GM19372 (cell line): ENCODE measurements at regions not wholly inside any gene's neighbourhood (a gene's known extent, or its start where the extent isn't known, plus 50 kb on each side); places are given as distances from the start of the nearest gene placed in this dataset.

Experiments used
- ATAC-seq: cut with Tn5 transposase; IDR thresholded peaks from one replicate; pipeline ENCODE4 v1.9.1; 2021; ENCODE audit warnings: mild to moderate bottlenecking, low read depth, moderate library complexity; ENCODE audit not compliant: unreplicated experiment

DNA sequence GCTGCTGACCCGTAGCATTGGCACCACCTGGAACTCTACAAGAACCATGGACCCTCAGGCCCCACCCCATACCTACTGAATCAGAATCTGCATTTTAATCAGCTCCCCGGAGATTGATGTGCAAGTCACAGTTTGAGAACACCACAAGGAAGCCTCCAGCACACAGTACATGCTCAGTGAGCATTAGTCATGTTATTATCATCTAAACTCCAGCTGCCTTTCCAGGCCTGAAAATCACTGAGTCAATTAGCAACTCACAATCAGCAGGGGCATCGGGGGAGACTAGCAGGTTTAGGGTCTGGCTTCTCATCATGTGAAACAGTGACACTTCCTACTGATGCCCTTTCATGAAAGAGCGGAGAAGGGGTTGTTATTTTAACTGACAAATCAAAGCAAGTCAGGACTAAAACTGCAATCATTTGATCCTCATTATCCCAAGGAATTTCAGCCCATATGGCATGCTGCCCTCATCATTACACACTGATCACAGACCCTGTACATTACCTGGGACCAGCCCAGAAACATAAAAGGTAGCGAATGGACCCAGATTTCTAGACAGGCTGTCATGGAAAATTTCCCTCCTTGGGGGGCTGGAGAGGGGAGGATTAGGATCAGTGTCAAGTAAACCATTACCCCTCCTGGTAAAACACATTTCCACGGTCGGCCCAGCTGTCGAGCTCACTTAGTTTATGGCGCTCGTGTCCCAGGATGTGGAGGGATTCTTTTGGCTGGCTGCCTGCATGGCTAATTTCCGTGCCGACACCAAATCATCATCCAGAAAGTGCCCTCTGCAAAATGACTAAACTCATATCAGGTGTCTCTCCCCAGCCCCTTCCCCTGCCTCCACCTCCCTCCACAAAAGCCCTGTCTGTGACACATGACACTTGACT lies 122.8 kb downstream of the PRLHR start:
- no peak for ATAC-seq

DNA sequence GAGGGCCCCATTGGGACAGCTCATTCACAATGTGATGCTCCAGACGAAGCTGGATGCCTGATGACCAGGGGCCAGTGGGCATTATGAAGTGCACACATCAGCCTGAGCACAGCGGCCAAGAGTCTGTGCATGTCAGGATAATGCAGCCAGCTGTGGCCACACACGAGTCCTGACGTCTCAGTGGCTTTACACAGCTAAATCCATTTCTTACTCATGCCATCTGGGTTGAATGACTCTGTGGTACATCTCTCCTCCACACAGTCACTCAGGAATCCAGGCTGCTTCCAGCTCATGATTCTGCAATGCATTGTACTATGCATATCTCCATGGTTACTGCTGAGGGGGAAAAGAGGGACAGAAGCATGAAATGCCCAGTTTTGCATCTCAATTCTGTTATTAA lies 123.6 kb downstream of the PRLHR start:
- ATAC-seq: no peak

DNA sequence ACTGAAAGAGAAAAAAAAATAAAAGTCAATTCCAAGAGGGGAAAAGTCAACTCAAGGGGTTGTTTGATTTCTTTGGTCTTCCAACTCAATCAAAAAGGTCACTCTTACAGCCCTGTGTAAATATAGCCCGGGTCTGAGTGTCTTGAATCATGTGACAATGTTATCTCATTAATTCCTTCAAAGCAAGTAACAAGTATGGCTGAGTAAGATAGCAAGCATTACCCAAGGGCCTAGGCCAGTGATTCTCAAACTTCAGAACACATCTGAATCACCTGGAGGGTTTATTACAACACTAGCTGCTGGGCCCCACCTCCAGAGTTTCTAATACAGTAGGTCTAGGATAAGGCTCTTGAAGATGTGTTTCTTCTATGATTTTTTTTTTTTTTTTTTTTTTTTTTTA lies 125.0 kb downstream of the PRLHR start:
- ATAC-seq: no peak

DNA sequence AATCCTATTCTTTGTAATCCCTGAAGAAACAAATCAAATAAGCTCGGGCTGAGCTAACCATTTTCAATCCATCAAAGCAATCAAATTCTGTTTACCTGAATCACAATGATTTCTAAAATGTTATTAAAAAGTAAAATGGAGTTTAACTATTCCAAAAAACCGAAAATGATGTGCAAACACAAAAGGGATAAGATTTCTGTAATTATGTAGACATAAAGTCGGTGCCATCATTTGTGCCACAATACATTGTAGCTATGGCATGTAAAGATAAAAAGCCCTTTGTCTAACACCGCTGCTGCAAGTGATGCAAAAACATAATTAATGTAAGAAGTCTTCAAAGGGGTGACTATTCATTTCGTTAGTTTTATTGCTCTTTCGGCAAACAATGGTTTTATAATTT lies 125.1 kb upstream of the FAM204A start:
- no peak for ATAC-seq

DNA sequence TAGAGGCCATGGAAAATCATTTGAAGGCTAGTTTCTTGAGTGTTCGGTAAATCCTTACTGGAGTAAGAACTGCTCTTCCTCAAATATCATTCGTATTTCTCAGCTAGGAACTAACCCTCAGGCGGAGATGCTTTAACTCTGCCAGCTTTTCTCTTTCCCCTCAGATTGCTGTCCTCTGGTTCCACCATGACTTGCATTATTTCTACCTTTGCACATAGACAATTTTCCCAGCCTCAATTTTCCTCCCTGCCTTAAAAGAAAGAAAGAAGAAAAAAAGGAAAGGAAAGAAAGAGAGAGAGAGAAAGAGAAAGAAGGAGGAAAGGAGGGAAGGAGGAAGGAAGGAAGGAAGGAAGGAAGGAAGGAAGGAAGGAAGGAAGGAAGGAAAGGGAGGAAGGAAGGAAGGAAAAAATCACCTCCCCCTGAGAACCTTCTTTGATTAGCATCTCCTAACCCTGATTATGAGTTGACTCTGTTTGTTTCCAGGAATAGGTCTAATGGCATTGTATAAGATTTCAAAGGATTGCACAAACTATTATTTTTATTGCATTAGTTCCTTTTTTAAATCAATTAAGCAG lies 123.3 kb upstream of the FAM204A start:
- ATAC-seq: no peak

DNA sequence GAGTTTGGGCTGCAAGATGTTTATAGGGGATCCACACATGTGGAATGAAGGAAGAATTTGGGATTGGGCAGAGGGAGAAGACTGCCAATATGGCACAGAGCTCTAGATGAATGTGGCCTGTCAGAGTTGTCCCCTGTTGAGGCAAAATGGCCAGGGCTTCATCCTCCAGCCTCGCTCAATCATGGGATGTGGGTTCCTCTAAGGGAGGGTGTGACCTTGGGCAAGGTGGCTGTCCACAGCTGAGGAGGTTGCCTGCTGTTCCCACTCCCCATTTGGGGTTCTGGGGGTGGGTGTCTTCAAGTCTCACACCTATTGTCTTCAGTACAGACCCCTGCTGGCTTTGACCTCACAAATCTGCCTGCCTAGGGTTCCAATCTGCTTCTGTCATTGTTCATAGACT lies 121.6 kb upstream of the FAM204A start:
- no peak for ATAC-seq

DNA sequence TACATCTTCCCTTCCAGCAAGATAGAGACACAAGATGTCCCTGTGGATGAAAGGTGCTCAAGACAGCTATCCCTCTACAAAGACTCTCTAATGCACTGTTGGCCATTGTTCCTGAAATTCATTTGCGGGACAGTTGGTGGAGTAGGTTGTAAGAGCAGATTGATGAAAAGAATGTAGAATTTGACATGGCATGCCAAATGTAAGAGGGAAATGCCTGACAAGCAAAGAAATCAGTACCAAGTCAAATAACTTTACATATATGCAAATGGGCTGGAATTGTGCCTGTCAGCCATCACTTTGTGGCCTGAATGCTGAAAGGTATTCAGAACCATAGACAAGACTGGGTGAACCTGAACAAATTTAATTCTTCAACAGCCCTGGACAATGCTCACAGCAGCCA lies 120.3 kb upstream of the FAM204A start:
- ATAC-seq: no peak

DNA sequence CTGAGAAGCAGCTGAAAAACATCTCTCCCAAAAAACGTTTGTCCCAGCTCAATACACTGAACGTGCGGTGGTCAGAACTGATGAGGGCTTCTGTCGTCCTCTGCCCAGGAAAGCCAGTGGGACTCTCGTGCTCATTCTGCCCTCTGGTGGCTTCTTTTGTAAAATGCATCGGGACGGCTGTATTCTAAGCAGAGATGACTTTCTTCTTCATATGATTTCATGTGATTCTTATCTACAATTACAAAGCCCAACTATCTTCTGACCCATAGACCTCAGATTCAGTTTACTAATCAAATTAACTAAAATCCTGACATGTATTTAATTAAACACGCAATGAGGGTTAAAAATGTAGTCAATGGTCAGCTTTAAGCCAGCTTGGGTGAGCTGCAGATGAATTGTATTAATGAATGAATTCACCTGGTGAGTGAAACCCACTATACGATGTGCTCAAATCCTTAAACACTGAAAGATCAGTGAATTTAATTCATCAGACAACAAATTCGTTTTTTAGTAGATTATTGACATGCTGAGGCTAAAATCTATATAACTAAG lies 117.6 kb upstream of the FAM204A start:
- peak; percentile 89 for ATAC-seq

DNA sequence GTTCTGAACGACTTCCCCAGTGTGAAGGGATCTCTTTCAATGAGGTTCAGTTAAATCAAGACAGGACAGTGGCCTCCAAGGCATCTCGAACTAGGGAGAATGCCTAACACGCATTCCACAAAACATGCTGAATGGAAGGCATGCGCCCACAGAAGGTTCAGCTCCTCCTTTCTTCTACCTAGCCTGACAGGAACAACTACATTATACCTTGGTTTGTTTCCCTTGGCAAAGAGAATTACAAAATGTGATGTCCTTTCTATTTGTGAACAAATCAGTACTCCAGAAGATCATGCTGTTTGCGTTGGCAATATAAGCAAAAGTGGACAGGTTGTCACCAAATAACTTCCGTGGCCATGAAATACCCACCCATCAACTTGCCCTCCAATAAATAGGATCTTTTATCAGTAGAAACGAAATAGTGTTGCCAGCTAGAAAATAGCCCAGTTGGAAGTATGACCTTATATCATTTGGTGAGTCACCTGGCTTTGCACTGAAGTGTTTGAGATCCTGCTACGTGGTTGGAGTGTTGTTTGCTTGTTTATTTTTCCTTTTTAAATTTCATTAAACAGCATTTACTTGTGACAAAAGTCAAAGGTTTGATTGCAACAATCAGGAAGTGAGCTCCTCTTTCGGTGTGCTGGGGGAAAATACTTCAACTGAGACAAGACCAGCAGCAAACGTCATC lies 117.0 kb upstream of the FAM204A start:
- ATAC-seq: no peak

DNA sequence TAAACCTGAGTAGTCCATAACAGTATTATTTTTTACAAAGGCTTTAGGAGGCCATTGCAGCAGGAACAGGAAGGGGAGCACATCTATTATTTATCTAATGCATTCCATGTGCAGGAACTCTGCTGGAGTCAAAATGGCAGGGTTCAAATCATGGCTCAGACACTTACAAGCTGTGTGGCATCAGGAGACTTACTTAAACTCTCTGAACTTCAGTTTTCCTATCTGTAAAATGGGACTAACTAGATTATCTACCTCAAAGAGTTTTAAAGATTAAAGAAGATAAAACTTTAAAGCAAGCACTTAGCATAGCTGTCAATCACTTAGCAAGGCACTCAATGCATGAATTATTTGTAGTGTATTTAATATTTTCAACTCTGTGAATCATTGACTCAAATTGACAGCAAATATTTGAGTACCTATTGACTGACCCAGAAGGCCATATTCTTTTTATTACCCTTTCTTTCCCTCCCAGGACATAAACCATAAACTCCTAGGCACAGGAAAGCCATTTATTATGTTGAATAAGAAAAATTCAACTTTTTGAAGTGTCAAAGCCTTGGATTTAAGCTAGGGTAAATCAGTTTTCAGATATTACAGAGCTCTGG lies 115.8 kb upstream of the FAM204A start:
- no peak for ATAC-seq

DNA sequence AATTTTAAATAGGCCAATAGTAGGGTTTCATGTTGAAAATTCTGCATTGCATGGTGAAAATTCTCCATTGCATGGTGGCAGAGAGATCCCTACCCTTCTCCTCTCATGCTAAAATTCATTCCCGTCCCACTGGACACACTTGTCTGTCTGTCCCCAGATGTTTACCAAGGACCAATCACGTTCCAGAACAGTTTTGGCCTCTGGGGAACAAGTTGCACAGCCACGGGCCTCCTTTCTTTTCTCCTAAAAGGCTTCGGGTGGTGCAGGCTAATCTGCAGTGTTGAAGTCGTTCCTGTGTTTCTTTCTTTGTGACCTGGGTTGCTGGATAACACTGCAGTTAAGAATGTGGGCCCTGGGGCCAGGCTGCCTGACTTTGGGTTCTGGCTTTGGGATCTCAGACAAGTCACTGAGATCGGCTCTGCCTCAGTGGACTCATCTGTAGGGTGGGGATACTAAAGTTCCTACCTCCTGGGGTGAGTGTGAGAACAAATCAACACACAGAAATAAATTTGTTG lies 113.1 kb upstream of the FAM204A start:
- no peak for ATAC-seq

DNA sequence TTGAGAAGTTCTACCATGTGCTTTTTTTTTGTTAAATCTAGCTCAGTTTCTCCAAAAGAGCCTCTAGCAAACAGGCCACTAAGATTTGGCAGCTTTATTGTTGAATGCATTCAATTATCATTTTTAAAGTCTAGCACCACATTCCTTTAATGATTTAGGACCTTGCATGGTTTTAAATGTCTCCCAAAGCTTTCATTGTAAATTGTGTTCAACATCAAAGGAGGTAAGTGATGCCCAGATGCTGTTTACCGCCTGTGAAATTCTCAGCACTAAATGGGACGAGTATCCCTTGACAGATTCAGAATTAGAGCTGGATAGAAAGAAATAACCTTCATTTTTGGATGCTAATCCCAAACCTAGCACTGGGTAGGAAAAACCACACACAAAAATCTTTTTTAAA lies 112.1 kb upstream of the FAM204A start:
- no peak for ATAC-seq

DNA sequence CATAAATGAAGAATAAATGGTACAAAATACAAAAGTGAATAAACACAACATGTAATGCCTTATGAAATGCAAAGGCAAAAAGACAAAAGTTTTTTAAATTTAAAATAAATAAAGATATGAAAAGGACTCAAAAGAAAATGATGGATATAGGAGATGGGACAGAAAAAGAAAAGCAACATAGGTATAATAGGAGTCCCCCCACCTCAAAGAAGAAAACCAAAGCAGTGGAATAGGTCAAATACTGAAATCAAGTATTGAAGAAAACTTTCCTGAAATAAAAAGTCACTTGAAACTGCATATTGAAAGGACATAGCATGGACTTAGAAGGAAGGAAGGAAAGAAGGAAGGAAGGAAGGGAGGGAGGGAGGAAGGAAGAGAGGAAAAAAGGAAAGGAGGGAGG lies 110.0 kb upstream of the FAM204A start:
- no peak for ATAC-seq

DNA sequence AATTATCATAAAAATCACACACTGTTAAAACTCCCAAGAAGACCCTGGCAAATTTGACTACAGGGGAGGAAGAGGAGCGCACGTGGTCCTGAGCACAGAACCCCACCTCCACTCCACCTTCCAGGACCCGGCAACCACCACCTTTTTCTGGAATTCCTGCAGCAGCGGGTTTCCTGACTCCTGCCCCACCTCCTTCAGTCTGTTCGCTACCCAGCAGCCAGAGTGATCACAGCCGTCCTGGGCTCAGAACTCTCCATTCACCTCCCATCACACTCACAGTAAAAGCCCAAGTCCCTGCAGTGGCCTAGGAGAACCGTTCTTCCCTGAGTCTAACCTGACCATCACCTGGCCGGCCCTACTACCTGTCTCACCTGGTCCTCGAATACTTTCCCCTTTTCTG lies 107.4 kb upstream of the FAM204A start:
- no peak for ATAC-seq

DNA sequence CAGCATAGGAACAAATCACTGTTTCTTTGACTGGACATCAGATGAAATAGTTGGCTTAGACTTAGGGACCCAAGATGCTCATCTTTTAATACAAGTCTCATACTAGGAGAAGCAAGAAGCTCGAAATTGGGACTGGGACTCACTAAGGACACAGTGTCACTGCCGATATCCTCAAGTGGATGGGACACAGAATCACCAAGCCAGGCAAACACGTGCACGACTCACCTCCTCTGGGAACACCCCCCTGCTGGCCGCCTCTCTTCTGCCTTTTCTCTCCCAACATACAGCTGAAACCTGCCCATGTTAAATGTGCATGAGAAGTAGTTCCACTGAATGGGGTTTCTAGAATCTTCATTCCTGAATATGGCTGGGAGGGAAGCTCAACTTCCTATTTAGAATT lies 106.6 kb upstream of the FAM204A start:
- no peak for ATAC-seq

DNA sequence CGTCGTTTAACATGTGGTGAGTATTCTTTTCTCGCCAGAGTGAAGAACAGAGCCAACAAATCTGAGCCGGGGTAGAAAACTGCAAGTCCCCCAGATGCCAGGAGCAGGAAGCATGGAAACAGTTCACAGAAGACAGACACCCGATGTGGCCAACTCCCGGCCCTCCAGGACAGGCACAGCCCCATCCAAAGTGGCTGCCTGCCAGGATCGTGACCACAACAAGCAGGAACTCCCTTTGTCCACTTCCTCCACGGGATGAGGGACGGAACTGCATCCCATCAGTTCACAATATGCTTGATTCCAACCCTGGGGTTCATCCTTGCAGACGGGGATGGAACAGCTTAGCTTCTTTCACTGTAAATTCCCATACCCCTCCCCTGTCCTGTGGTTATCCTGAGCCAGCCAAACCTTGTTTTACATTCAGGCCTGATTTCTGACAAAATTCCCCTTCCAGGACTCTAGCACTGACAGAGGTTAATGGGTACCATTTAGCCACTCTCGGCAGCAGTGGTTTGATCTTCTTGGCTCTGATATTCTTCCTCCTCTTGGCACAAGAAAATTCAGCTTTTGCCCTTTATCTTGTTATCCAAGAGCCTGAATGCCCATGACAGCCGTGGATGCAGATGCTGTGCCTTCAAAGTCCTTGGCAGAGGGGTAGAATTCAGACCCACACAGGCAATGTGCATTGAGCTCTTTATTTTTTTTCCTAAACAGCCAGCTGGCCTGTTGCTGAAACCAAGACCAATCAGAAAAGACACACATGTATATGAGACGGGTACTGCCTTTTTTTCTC lies 105.5 kb upstream of the FAM204A start:
- ATAC-seq: no peak

DNA sequence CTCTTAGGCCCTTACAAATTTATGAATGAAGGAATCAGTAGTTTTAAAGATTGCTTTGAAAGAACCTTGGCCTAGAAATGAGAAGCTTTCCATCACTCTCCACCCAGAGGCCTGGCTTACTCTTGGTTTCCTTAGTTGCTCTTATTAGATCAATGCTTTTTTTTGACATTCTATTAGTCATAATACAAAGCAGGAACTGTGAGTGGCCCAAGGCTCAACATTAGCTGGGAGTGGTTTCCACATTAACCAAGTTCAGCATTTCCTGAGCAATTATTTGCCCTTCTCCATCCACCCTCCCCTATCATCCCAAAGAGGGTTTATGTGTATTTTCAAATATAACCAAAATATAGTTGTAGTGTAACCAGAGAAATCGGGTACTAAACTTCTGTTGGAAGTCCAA lies 103.4 kb upstream of the FAM204A start:
- no peak for ATAC-seq

DNA sequence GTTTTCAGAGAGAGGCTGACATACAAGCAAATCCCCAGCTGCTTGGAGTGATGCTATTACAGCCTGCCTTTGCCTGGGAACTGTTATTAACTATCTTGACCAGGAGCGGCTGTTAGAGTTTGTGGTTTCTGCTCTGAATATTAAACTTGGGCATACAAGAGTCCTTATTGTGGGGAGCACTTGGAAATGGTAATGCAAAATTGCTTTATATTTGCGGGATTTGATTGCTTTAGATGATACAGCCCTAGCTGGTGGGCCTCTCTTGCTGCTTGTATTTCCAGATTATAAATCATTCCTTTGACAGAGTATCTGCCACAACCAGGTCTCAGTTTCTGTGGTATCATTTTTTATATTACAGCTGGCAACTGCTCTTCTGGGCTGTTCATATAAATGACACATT lies 101.9 kb upstream of the FAM204A start:
- no peak for ATAC-seq

DNA sequence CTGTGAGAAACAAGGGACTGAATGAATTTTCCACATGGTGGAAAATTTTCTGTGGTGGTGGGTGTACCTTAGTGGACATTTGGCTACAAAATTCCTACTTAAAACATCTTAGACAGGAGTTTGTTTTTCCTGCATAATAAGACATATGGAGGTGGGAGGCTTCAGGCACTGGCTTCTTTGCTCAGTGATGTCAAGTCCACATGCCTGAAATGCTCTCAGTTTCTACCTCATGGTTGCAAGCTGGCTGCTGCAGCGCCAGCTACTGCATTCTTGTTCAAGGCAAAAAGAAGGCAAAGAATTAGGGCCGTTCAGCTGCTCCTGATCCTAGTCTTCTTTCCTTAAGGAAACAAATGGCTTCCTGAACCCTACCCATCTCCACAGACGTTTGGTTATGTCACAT lies 99.9 kb upstream of the FAM204A start:
- ATAC-seq: no peak

DNA sequence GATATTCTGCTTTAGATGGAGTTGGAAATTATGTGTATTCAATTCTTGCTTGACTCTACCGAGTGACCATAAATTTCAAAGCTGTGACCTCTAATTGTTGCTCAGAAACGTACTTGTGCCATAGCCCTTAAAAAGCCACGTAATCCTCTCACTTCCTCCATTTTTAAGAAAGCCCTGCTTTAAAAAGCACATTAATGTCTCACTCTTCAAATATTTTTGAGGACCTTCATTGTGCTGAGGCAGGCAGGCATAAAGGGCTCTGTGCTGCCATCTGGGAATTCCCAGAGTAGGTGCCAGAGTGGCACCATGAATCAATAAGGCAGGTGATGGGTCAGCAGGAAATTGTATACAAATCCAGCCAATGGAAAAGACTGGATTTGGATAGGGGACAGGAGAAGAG lies 97.7 kb upstream of the FAM204A start:
- no peak for ATAC-seq
